ENCODE measurements at regions not wholly inside any gene's neighbourhood (a gene's known extent, or its start where the extent isn't known, plus 50 kb on each side); places are given as distances from the start of the nearest gene placed in this dataset.
A peak's percentile ranks its signal among the peaks of the same experiment; 100 is the strongest.
"Not testable (repeated sequence)": the region's sequence is repeated elsewhere in the genome, so short reads cannot be mapped to it uniquely, and the experiment has no call there.

- no peak for DNase-seq
These were observed 216.0 kb downstream of the ANKRD30B start for GRCh38 chr18:14964002-14964401.

DNA sequence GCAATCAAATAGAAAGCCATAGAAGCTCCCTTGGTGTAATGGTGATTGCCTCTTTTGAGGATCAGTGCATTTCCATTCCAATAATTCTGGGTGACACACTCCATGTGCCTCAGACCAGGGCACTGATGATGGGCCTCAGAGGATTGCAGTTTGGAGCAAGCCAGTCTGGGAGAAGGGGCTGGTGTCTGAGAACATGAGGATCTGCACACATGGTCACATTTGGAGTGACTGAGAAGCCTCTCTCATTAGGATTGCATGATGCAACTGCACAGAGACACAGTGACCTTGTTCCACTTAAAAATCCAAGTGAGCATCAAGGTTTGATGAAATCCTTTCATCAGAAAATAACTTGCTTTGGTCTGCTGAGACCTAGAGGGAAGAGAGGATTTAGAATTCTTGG, 216.4 kb downstream of the ANKRD30B start:
- no peak for DNase-seq

- not testable (repeated sequence) for DNase-seq
These were observed 217.0 kb downstream of the ANKRD30B start for GRCh38 chr18:14964976-14965375.

DNA sequence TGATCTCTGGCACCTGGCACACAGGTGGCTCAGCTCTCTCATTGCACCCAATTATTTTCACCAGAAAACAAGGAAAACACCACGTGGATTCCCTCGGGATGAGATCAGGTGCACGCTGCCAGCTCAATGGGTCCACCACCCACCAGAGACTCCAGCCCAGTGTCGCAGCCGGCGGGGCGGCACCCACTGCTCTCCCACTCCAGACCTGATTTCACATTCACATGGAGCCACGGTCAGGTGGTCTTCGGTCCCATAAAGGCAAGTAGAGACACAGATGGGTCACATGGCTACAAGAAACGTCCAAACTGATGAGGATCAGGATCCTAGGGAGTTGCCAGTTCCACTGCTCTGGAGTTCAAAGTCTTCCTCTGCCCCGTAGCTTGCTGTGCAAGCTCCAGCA, 217.6 kb downstream of the ANKRD30B start:
- DNase-seq, result no peak

DNA sequence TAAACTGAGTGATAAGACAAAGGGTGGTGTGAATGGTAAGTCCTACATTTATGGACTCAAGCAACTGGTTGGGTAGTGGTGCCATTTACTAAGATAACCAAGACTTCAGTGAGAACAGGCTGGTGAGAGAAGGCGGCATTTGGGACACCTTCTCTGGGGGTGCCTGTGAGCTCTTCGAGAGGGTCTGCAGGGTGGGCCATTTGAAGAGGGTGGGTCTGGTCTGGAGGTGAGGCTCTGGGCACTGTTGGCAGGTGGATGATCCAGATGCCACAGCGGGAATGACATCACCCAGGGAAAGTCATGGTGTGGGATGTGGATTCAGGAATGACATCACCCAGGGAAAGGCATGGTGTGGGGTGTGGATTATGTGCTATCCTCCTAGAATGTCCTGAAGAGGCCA, 219.3 kb downstream of the ANKRD30B start:
- DNase-seq, result not testable (repeated sequence)

DNA sequence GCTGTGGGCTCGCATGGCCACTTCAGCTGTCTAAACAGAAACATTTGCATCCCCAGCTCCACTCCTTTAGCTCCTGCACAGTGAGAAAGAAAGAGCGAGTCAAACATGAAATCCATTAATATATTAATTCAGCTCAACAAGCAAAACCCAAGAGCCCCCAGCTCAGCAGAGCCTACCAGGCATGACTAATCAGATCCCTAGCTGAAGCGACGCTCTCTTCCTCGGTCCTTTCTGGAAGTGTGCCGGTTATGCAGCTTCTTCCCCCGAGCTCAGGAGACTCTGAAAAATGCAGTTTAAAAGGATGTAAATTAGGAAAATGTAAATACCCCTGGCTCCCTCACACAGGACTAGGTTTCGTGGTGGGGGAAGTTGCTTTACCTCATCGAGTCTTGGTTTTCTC, 221.5 kb downstream of the ANKRD30B start:
- DNase-seq, result no peak

DNA sequence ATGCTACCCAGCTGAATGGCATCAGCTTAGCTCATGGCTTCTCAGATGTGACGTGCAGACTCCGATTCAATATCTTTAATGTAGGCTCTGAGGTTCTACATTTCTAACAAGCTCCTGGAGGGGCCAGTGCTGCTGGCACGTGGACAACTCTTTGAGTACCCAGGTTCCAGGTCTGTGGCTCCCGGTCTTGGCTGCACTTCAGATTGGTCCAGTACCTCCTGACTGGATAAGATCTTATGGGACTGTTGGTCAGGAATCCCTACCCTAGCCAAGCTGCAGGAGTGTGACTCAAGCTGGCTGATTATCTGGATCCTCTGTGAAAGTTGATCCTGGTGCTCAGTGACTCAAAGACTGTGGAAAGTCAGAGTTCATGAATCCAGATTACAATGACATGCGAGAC, 222.1 kb downstream of the ANKRD30B start:
- DNase-seq, result peak; percentile 39

DNA sequence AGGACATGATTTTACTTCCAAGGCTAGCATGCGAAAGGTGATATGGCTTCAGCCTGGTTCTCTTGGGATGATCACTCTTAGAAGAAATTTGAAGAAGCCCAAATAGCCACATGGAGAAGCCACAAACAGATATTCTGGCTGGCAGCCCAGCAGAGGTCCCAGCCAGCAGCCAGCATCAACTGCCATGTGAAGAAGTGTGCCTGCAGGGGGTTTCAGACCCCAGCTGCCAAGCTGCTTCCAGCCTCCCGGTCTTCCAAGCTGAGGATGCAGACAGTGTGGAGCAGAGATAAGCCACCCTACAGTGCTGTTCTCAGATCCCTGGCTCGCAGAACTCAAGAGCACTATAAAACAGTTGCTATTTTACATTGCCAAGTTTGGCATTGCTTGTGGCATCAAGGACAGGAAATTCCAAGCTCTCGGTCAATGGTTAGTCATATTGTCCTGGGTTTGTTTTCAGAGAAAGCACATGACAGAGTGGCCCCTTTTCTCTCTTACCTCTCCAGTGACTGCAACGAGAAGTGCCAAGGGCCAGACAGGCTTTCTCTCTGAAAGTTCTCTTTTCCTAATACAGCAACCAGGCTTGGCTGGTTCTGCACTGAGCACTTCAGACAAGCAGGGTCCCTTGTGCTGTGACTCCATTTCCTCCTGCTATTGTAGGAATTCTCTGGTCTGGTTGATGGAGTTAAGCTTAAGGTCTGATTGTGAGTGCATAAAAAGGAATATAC, 223.7 kb downstream of the ANKRD30B start:
- DNase-seq, result peak; percentile 44

GRCh38 chr18:14973421-14973820, 225.4 kb downstream of the ANKRD30B start:
- DNase-seq, result not testable (repeated sequence)

DNA sequence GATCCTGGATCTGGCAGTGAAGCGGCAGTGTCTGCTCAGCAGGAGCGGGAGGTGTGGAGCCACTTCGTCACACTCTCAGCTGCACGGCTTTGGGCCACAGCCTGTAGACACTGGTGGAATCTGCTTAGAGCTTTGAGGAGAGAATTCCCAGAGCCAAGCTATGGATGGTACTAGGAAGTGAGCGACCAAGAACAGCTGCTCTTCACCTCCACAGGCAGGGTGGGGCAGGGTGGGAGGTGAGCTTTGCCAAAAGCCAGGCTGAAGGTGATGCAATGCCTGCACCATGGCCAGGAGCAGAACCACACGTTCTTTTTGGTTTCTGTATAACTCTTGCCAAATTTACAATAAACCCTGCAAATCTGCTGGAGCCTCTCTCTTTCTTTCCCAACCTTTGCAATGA, 226.1 kb downstream of the ANKRD30B start:
- DNase-seq, result no peak

DNA sequence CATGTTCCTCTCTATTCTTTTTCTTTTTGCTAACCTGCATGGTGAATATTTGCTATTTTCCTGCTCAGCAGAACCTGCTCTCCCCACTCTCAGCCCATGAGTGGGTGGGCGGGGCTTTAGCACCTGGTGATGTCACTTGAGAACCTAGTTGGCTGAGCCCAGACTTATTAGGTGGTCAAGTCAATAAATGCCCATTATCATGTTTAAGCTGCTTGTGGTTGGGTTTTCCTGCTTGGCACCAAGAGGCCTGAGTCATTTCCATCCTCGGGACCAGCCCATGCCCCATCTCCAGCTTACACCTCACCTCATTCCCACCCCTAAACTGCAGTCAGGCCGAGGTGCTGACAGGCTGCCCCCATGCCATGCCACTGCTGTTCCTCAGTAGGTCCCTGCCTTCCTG, 226.6 kb downstream of the ANKRD30B start:
- DNase-seq, result no peak

- DNase-seq, result no peak
These were observed 227.5 kb downstream of the ANKRD30B start for GRCh38 chr18:14975431-14975830.

- peak; percentile 59 for DNase-seq
These were observed 228.9 kb downstream of the ANKRD30B start for GRCh38 chr18:14976736-14977430.

- no peak for DNase-seq
These were observed 230.2 kb downstream of the ANKRD30B start for GRCh38 chr18:14978191-14978590.

GRCh38 chr18:14978962-14979535, 231.1 kb downstream of the ANKRD30B start:
- DNase-seq, result no peak

GRCh38 chr18:14979875-14980274, 231.9 kb downstream of the ANKRD30B start:
- DNase-seq, result no peak

- DNase-seq, result not testable (repeated sequence)
These were observed 236.6 kb downstream of the ANKRD30B start for GRCh38 chr18:14984531-14984930.

- DNase-seq, result not testable (repeated sequence)
These were observed 237.5 kb downstream of the ANKRD30B start for GRCh38 chr18:14985291-14986013.

GRCh38 chr18:14987377-14987776, 239.4 kb downstream of the ANKRD30B start:
- not testable (repeated sequence) for DNase-seq

GRCh38 chr18:14987960-14988710, 240.2 kb downstream of the ANKRD30B start:
- DNase-seq, result not testable (repeated sequence)

- DNase-seq, result not testable (repeated sequence)
These were observed 241.6 kb downstream of the ANKRD30B start for GRCh38 chr18:14989569-14989968.

DNA sequence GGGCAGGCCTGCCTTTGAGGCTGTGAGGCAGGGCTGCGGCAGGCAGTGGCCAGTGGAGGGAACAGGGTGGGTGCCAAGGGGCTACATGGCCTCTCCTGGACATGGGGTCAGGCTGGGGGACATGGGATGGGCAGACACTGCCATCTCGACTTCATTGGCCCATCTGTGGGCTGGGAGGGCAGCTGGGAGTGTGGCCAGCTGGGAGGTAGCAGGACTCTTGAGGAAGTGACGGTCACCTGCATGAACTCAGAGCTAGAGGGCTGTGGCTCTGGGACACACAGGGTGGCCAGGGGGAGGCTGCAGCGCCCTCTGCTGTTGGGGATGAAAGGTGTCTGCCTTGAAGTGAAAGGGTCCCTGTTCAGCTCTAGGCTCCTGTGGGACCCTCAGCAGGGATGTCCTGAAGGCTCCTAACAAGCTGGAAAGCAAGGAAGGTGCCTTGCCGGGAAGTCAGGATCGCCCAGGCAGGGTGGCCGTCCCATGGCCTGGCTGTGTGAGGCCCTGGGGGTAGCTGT, 244.0 kb downstream of the ANKRD30B start:
- DNase-seq, result not testable (repeated sequence)

All from T1000 (cell line).